CD4-positive, alpha-beta T cell treated with Interleukin-15 for 4 hours (primary cell): ENCODE measurements at regions not wholly inside any gene's neighbourhood (a gene's known extent, or its start where the extent isn't known, plus 50 kb on each side); places are given as distances from the start of the nearest gene placed in this dataset.
"Not testable (repeated sequence)": the region's sequence is repeated elsewhere in the genome, so short reads cannot be mapped to it uniquely, and the experiment has no call there.

Experiments used
- DNase-seq: peaks from one replicate; pipeline ENCODE4 v3.0.0-alpha.2; 2020; ENCODE audit warnings: low spot score

DNA sequence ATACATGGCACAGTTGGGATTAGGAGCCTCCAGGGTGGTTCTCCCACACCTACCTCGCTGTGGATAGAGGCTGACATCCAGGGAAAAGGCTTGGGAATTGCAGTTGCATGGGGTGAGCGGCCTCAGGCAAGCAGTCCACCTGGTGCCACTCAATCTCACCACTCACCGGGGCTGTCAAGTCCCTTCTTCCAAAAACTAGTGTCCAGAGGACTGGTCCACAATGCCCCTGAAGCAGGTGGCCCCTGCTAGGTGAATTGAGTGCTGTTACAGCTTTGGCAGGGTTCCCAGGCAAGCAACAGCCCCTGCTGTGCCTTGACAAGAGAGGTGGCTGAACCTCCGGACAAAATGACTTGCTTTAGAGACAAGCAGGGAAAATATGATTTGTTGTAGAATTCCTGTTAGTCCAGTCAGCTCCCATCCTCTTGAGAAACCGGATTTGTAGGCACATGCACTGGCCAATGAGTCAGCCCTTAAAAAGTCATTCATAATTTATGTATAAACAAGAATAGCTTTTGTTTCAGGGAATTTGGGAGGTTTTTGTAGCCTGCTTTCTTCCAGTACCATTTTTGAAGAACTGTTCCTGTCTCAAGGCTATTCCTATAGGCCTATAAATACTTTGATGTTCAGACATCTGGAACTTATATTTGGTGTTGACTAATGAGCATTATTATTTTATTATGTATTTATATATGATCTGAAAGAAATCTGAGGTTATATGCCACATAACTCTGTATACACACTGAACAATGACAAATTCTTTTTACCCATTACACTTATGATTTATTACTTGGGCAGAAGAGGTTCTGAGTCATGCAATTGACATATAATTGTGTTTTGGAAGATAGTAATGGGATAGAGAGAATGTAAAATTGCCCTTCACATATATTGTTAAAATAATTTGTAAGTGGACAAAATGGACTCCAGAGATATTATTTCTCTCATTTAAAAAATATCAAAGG lies 411.1 kb downstream of the ACTL7B start:
- no peak for DNase-seq

GRCh38 chr9:108443741-108444140 lies 412.0 kb downstream of the ACTL7B start:
- DNase-seq: no peak

- DNase-seq: no peak
Observed at GRCh38 chr9:108443019-108443633, 412.7 kb downstream of the ACTL7B start.

DNA sequence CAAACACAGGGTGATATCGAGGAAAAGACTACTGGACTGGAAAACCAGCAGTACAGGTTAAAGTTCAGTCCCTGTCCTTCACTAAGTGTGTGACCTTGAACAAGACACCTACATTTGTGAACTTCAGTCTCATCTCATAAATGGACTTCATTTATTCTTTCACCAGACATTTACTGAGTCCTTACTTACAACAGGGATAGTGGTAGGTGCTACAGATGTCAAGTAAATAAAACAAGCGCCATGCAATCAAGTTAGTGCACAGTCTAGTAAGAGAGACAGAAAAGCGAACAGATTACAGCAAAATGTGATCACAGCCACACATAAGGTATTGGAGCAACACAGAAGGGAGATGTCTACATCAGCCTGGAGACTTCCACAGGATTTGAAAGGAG lies 413.2 kb downstream of the ACTL7B start:
- DNase-seq: no peak

GRCh38 chr9:108441726-108442125 lies 414.1 kb downstream of the ACTL7B start:
- no peak for DNase-seq

DNA sequence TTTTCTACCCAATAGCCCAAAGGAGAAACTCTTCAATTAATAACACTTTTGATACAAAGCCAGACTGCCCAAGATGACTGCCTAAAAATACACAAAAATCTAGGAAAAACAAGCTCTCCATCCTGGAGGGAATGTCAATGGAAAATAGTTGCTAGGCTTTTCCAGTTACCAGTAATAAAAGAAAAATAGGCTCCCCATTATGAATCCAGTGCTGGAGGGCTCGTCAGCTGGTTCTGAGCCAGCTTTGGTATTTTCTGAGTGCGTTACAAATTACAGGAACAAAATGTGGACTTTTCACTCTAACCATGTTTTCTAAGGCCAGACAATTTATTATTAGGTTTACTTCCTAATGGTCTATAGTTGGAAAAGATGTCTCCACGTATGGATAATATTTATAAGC lies 414.5 kb downstream of the ACTL7B start:
- DNase-seq: no peak

- DNase-seq: no peak
Observed at GRCh38 chr9:108439947-108440346, 415.8 kb downstream of the ACTL7B start.

- DNase-seq: no peak
Observed at GRCh38 chr9:108437656-108438055, 418.1 kb downstream of the ACTL7B start.

GRCh38 chr9:108436448-108436847 lies 419.3 kb downstream of the ACTL7B start:
- DNase-seq: no peak

- no peak for DNase-seq
Observed at GRCh38 chr9:108434502-108434901, 421.3 kb downstream of the ACTL7B start.

- no peak for DNase-seq
Observed at GRCh38 chr9:108434036-108434435, 421.8 kb downstream of the ACTL7B start.

DNA sequence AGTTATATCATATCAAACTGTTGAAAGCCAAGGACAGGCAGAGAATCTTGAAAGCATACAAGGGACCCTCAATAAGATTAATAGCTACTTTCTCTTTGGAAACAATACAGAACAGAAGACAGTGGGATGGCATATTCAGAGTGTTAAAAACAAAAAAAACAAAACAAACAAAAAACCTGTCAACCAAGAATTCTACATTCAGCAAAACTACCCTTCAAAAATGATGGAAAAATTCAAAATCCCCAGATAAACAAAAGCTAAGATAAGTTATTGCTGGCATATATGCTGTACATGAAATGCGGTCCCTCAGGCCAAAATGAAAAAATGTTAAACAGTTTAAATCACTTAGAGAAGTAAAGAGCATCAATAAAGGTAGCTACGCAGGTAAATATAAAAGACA lies 425.1 kb downstream of the ACTL7B start:
- DNase-seq: no peak

GRCh38 chr9:108427751-108428150 lies 428.0 kb downstream of the ACTL7B start:
- no peak for DNase-seq

- DNase-seq: not testable (repeated sequence)
Observed at GRCh38 chr9:108426421-108426940, 429.3 kb downstream of the ACTL7B start.

- DNase-seq: no peak
Observed at GRCh38 chr9:108423433-108423832, 432.4 kb downstream of the ACTL7B start.

DNA sequence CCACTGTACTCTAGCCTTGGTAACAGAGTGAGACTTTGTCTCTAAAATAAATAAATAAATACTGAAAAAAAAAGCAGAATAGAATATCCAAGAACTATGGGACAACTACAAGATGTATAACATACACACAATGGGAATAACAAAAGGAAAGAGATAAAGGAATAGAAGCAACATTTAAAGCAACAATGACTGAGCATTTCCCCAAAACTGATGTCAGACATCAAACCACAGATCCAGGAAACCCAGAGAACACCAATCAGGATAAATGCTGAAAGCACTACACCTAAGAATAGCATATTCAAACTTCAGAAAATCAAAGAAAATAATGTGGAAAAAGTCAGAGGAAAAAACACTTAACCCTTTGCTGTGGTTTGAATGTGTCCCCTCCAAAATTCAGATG lies 436.4 kb downstream of the ACTL7B start:
- no peak for DNase-seq

DNA sequence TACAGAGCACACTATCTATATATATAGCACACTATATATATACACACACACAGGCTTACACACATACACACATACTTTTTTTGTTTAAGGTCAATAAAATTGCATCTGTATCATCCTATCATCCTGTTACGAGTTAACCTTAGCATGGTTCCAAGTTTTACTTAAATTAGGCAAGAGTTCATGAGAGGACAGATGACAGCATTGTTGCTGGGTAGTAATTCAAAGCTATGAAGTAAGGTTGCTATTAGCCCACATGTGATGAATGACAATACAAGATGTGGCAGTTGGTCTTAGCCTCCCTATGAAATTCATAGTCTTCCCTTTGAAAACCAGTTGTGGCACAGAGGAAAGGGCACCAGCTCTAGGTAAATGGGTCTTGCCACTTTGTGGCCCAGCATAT lies 438.1 kb downstream of the ACTL7B start:
- DNase-seq: no peak

- no peak for DNase-seq
Observed at GRCh38 chr9:108417312-108417711, 438.5 kb downstream of the ACTL7B start.

- no peak for DNase-seq
Observed at GRCh38 chr9:108416324-108416723, 439.5 kb downstream of the ACTL7B start.

GRCh38 chr9:108413809-108414208 lies 442.0 kb downstream of the ACTL7B start:
- no peak for DNase-seq

DNA sequence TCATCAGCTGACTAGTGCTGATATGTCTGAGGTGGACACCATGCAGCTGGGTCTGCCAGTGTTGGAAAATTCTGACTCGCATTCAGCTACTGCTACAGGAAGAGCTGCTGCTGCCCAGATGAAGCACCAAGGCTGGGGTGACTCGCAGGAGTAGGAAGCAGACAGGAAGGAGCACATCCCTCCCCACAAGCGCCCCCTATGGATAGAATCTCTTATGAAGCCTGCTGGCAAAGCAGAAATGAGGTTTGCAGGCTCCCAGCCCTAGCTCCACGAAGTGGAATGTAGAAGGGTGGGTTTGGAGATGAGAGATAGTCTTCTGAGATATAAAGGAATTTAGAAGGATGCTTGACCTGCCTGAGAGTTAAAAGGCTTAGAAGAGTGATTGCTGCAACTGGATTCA lies 443.0 kb downstream of the ACTL7B start:
- DNase-seq: no peak

- no peak for DNase-seq
Observed at GRCh38 chr9:108411632-108412031, 444.2 kb downstream of the ACTL7B start.

GRCh38 chr9:108410161-108410560 lies 445.6 kb downstream of the ACTL7B start:
- DNase-seq: no peak
